Brain microvascular endothelial cell (primary cell): ENCODE measurements at regions not wholly inside any gene's neighbourhood (a gene's known extent, or its start where the extent isn't known, plus 50 kb on each side); places are given as distances from the start of the nearest gene placed in this dataset.

Experiments used
- DNase-seq: peaks from one replicate; pipeline ENCODE4 v3.0.0-alpha.2; 2020
- H3K27ac ChIP-seq: fragments of 250-450 bp; sonication (Bioruptor Pico); 2 replicates; pipeline ENCODE4 v1.5.1; 2020; ENCODE audit warnings: mild to moderate bottlenecking, moderate library complexity
- H3K27me3 ChIP-seq: fragments of 250-450 bp; sonication (Bioruptor Pico); replicated peaks from 2 replicates; pipeline ENCODE4 v1.5.1; 2020; ENCODE audit warnings: mild to moderate bottlenecking
- H3K36me3 ChIP-seq: fragments of 250-450 bp; sonication (Bioruptor Pico); replicated peaks from 2 replicates; pipeline ENCODE4 v1.5.1; 2020; ENCODE audit warnings: mild to moderate bottlenecking
- H3K4me3 ChIP-seq: 2 replicates; pipeline ENCODE4 v1.5.1; 2011; ENCODE audit warnings: low read depth, mild to moderate bottlenecking, control low read depth, low read length, moderate library complexity
- CTCF ChIP-seq: IDR thresholded peaks from 2 replicates; pipeline ENCODE4 v1.5.1; 2011; ENCODE audit warnings: low read depth, mild to moderate bottlenecking, moderate library complexity, low read length, control low read depth, inconsistent platforms; ENCODE audit errors: missing control alignments
- in situ Hi-C: cut with HindIII; loops from 2 replicates; pipeline ENCODE4 v1.10.0; 2017; ENCODE audit warnings: low sequenced_read_pairs, low pct_ligation_motif_present

- Histone ChIP-seq H3K4me3 (no peak overlapping the region), H3K36me3 (no peaks in the 10 kb centered on the region), H3K27ac (no peak overlapping the region), H3K27me3 (no peaks in the 10 kb centered on the region)
- TF ChIP-seq CTCF: no peak
- in situ Hi-C loops: no loop called here
- no peak for DNase-seq
Measured at GRCh38 chr1:34648501-34648900, 106.3 kb upstream of the GJB5 start.

GRCh38 chr1:34650090-34650489, 104.8 kb upstream of the GJB5 start:
- Histone ChIP-seq H3K36me3 (no peaks in the 10 kb centered on the region), H3K4me3 (no peak overlapping the region), H3K27ac (no peak overlapping the region), H3K27me3 (no peaks in the 10 kb centered on the region)
- DNase-seq: no peak
- in situ Hi-C loops: no loop called here
- no peak for TF ChIP-seq CTCF

GRCh38 chr1:34650800-34651199, 104.0 kb upstream of the GJB5 start:
- no peaks in the 10 kb centered on the region for H3K36me3 ChIP-seq
- no peak overlapping the region for H3K4me3 ChIP-seq
- no peak for TF ChIP-seq CTCF
- in situ Hi-C loops: no loop called here
- DNase-seq: no peak
- H3K27ac ChIP-seq: no peak overlapping the region
- H3K27me3 ChIP-seq: no peaks in the 10 kb centered on the region

- no peaks in the 10 kb centered on the region for H3K27me3 ChIP-seq
- no peak overlapping the region for H3K4me3 ChIP-seq
- no peak for DNase-seq
- in situ Hi-C loops: no loop called here
- H3K36me3 ChIP-seq: no peaks in the 10 kb centered on the region
- TF ChIP-seq CTCF: no peak
- H3K27ac ChIP-seq: no peak overlapping the region
Measured at GRCh38 chr1:34653110-34653509, 101.7 kb upstream of the GJB5 start.

- in situ Hi-C loops: no loop called here
- Histone ChIP-seq H3K36me3 (no peaks in the 10 kb centered on the region), H3K4me3 (no peak overlapping the region), H3K27ac (no peak overlapping the region), H3K27me3 (no peaks in the 10 kb centered on the region)
- DNase-seq: no peak
- no peak for TF ChIP-seq CTCF
Measured at GRCh38 chr1:34655206-34655874, 99.5 kb upstream of the GJB5 start.

- Histone ChIP-seq H3K4me3 (no peak overlapping the region), H3K36me3 (no peaks in the 10 kb centered on the region), H3K27me3 (no peaks in the 10 kb centered on the region), H3K27ac (no peak overlapping the region)
- in situ Hi-C loops: no loop called here
- DNase-seq: no peak
- TF ChIP-seq CTCF: no peak
Measured at GRCh38 chr1:34655875-34656240, 99.0 kb upstream of the GJB5 start.
